Endothelial cell of umbilical vein (primary cell): ENCODE measurements at regions not wholly inside any gene's neighbourhood (a gene's known extent, or its start where the extent isn't known, plus 50 kb on each side); places are given as distances from the start of the nearest gene placed in this dataset.

Experiments
- CTCF ChIP-seq, 2 donors: IDR thresholded peaks; 1 replicate in 1 of 2; 2 replicates in 1 of 2; pipeline ENCODE4 v1.5.1; 2011; ENCODE audit warnings: low read length in 2 of 2, mild to moderate bottlenecking in 2 of 2, moderate library complexity in 2 of 2, control low read depth in 1 of 2, inconsistent platforms in 1 of 2, low read depth in 1 of 2; ENCODE audit not compliant: insufficient read depth in 1 of 2; ENCODE audit errors: extremely low read depth in 1 of 2
- EZH2 ChIP-seq: IDR thresholded peaks from 2 replicates; pipeline ENCODE4 v1.6.1; 2012; ENCODE audit warnings: borderline replicate concordance, low read depth, mild to moderate bottlenecking, moderate library complexity, low read length, inconsistent platforms; ENCODE audit not compliant: severe bottlenecking
- FOS ChIP-seq: IDR thresholded peaks from 2 replicates; pipeline ENCODE4 v1.6.1; 2011; ENCODE audit warnings: mild to moderate bottlenecking, low read length, moderate library complexity, borderline replicate concordance; ENCODE audit not compliant: insufficient read depth
- GATA2 ChIP-seq: IDR thresholded peaks from 2 replicates; pipeline ENCODE4 v1.7.0; 2011; ENCODE audit warnings: low read depth, mild to moderate bottlenecking, moderate library complexity, mixed read lengths, low read length; ENCODE audit not compliant: insufficient read length, insufficient read depth
- JUN ChIP-seq: IDR thresholded peaks from 2 replicates; pipeline ENCODE4 v1.6.1; 2011; ENCODE audit warnings: borderline replicate concordance, low read depth; ENCODE audit not compliant: insufficient read length, insufficient read depth
- POLR2AphosphoS5 ChIP-seq: IDR thresholded peaks from 2 replicates; pipeline ENCODE4 v1.6.1; 2012; ENCODE audit warnings: low read depth, mild to moderate bottlenecking, control low read depth, low read length, moderate library complexity; ENCODE audit not compliant: insufficient read depth

- TF ChIP-seq POLR2AphosphoS5 (no peak), CTCF (IDR thresholded peaks at IDR 0.05; ENCODE audit: extremely low read depth in 1 of 2, insufficient read depth in 1 of 2, low read depth in 1 of 2, low read length in 2 of 2) (no peak), GATA2 (no peak), EZH2 (no peak), JUN (no peak), FOS (no peak)
These were observed 127.2 kb downstream of the RAP2A start for GRCh38 chr13:97561182-97561581.
